GM21381 (cell line): ENCODE measurements at regions not wholly inside any gene's neighbourhood (a gene's known extent, or its start where the extent isn't known, plus 50 kb on each side); places are given as distances from the start of the nearest gene placed in this dataset.
A peak's percentile ranks its signal among the peaks of the same experiment; 100 is the strongest.

Source experiments
- ATAC-seq: cut with Tn5 transposase; IDR thresholded peaks from one replicate; pipeline ENCODE4 v1.9.1; 2021; ENCODE audit warnings: mild to moderate bottlenecking, moderate library complexity; ENCODE audit not compliant: unreplicated experiment

GRCh38 chr12:125643055-125643454, 577.8 kb downstream of the AACS start:
- ATAC-seq: no peak

- ATAC-seq: no peak
These were observed 580.5 kb downstream of the AACS start for GRCh38 chr12:125645724-125646123.

GRCh38 chr12:125650587-125650986, 585.4 kb downstream of the AACS start:
- no peak for ATAC-seq

GRCh38 chr12:125651625-125652024, 586.4 kb downstream of the AACS start:
- no peak for ATAC-seq

- no peak for ATAC-seq
These were observed 587.4 kb downstream of the AACS start for GRCh38 chr12:125652681-125653080.

GRCh38 chr12:125657681-125658080, 592.4 kb downstream of the AACS start:
- ATAC-seq: no peak

- ATAC-seq: no peak
These were observed 609.5 kb downstream of the AACS start for GRCh38 chr12:125674554-125675338.

- no peak for ATAC-seq
These were observed 611.1 kb downstream of the AACS start for GRCh38 chr12:125676366-125676765.

- ATAC-seq: no peak
These were observed 612.6 kb downstream of the AACS start for GRCh38 chr12:125677829-125678228.

- no peak for ATAC-seq
These were observed 613.4 kb downstream of the AACS start for GRCh38 chr12:125678589-125678993.

GRCh38 chr12:125683748-125684381, 618.6 kb downstream of the AACS start:
- ATAC-seq: peak; percentile 64

- ATAC-seq: no peak
These were observed 619.9 kb downstream of the AACS start for GRCh38 chr12:125684968-125685790.

GRCh38 chr12:125685915-125686314, 620.7 kb downstream of the AACS start:
- no peak for ATAC-seq

GRCh38 chr12:125687403-125687802, 622.2 kb downstream of the AACS start:
- ATAC-seq: no peak

- ATAC-seq: no peak
These were observed 622.6 kb downstream of the AACS start for GRCh38 chr12:125687820-125688219.

GRCh38 chr12:125688223-125688622, 623.0 kb downstream of the AACS start:
- no peak for ATAC-seq

GRCh38 chr12:125688881-125689280, 623.6 kb downstream of the AACS start:
- ATAC-seq: no peak

- ATAC-seq: no peak
These were observed 624.6 kb downstream of the AACS start for GRCh38 chr12:125689576-125690410.

GRCh38 chr12:125690841-125691240, 625.6 kb downstream of the AACS start:
- no peak for ATAC-seq

GRCh38 chr12:125696054-125696453, 630.8 kb downstream of the AACS start:
- no peak for ATAC-seq

- no peak for ATAC-seq
These were observed 639.6 kb downstream of the AACS start for GRCh38 chr12:125704803-125705202.
